ENCODE measurements at regions not wholly inside any gene's neighbourhood (a gene's known extent, or its start where the extent isn't known, plus 50 kb on each side); places are given as distances from the start of the nearest gene placed in this dataset.

- H3K27ac ChIP-seq: no peak overlapping the region
- TF ChIP-seq, protein P1, sequence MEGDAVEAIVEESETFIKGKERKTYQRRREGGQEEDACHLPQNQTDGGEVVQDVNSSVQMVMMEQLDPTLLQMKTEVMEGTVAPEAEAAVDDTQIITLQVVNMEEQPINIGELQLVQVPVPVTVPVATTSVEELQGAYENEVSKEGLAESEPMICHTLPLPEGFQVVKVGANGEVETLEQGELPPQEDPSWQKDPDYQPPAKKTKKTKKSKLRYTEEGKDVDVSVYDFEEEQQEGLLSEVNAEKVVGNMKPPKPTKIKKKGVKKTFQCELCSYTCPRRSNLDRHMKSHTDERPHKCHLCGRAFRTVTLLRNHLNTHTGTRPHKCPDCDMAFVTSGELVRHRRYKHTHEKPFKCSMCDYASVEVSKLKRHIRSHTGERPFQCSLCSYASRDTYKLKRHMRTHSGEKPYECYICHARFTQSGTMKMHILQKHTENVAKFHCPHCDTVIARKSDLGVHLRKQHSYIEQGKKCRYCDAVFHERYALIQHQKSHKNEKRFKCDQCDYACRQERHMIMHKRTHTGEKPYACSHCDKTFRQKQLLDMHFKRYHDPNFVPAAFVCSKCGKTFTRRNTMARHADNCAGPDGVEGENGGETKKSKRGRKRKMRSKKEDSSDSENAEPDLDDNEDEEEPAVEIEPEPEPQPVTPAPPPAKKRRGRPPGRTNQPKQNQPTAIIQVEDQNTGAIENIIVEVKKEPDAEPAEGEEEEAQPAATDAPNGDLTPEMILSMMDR (conservative IDR thresholded peaks at IDR 0.05): peak; percentile 61; the same call in 1 of the 2 replicates
These were observed 59.7 kb upstream of the C14orf132 start for GRCh38 chr14:95979339-95980042.

GRCh38 chr14:95980402-95980801 lies 58.8 kb upstream of the C14orf132 start:
- no peak overlapping the region for H3K27ac ChIP-seq

DNA sequence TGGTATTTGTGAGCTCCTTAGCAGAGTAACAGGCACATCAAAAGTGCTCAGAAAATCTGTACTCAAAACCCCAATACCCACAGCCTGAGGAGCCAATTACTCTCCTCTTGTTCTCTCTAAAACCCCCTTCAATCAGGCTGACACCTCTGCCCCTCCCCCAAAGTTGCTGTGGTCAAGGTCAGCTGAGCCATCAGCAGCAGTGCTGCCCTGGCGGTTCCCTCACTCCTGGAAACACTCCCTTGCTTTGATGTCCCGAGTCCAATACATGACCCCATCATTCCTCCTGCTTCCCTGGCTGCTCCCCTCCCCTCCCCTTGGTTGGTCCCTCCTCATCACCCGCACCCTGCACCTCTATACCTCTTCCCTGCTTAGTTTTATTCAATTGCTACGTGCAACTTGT lies 57.2 kb upstream of the C14orf132 start:
- no peak overlapping the region for H3K27ac ChIP-seq
- TF ChIP-seq, protein P1 (conservative IDR thresholded peaks at IDR 0.05): no peak

More at GRCh38 chr14:95980402-95980801, 58.8 kb upstream of the C14orf132 start:
- TF ChIP-seq, protein P1 (conservative IDR thresholded peaks at IDR 0.05): no peak

GRCh38 chr14:95984206-95984605 lies 55.0 kb upstream of the C14orf132 start:
- H3K27ac ChIP-seq: no peak overlapping the region
- TF ChIP-seq, protein P1 (conservative IDR thresholded peaks at IDR 0.05): no peak

All from VCaP (cell line).